HFFc6 (cell line): ENCODE measurements at regions not wholly inside any gene's neighbourhood (a gene's known extent, or its start where the extent isn't known, plus 50 kb on each side); places are given as distances from the start of the nearest gene placed in this dataset.
"Not testable (repeated sequence)": the region's sequence is repeated elsewhere in the genome, so short reads cannot be mapped to it uniquely, and the experiment has no call there.

Experiments used
- DNase-seq: peaks from one replicate; pipeline ENCODE4 v3.0.0-alpha.2; 2018
- H3K27ac Mint-ChIP-seq: 2 replicates; pipeline ENCODE4 v1.8.0; 2020; ENCODE audit warnings: mild to moderate bottlenecking, mixed read lengths
- H3K27me3 Mint-ChIP-seq: 2 replicates; pipeline ENCODE4 v1.8.0; 2021; ENCODE audit warnings: mild to moderate bottlenecking, moderate library complexity, mixed read lengths; ENCODE audit not compliant: insufficient read depth
- H3K36me3 Mint-ChIP-seq: 2 replicates; pipeline ENCODE4 v1.8.0; 2021; ENCODE audit warnings: low read depth, mixed read lengths
- H3K4me1 Mint-ChIP-seq: 2 replicates; pipeline ENCODE4 v1.8.0; 2020; ENCODE audit warnings: low read depth, mixed read lengths
- H3K4me3 Mint-ChIP-seq: 2 replicates; pipeline ENCODE4 v1.8.0; 2020; ENCODE audit warnings: mild to moderate bottlenecking, moderate library complexity, mixed read lengths
- H3K9me3 Mint-ChIP-seq: 2 replicates; pipeline ENCODE4 v1.8.0; 2020; ENCODE audit warnings: mild to moderate bottlenecking, mixed read lengths

DNA sequence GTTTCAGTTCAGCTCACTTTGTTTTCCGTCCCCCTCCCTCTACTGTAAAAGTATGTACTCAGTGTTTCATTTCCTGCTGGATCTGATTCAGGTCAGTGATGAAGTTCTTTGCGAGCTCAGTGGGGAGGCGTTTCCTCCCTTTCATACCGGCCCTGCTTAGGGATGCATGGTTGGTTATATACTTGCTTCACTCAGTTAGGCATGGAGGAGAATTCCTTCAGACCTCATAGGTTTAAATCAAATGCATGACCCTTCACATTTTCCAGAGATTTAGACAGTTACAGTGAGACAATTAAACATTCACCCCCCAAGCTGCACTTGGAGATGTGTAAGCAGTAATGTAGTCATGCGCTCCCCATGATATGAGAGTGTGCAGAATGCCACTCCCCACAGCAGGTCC lies 955.9 kb downstream of the SPATA31A6 start:
- Mint-ChIP-seq H3K4me3 (peak overlapping the region; percentile 83; the same call in 1 of the 2 replicates), H3K27ac (peak overlapping the region; percentile 97), H3K4me1 (peaks cover 30% of the 10 kb centered on the region)
- not testable (repeated sequence) for H3K9me3 Mint-ChIP-seq, H3K36me3 Mint-ChIP-seq, DNase-seq, H3K27me3 Mint-ChIP-seq

DNA sequence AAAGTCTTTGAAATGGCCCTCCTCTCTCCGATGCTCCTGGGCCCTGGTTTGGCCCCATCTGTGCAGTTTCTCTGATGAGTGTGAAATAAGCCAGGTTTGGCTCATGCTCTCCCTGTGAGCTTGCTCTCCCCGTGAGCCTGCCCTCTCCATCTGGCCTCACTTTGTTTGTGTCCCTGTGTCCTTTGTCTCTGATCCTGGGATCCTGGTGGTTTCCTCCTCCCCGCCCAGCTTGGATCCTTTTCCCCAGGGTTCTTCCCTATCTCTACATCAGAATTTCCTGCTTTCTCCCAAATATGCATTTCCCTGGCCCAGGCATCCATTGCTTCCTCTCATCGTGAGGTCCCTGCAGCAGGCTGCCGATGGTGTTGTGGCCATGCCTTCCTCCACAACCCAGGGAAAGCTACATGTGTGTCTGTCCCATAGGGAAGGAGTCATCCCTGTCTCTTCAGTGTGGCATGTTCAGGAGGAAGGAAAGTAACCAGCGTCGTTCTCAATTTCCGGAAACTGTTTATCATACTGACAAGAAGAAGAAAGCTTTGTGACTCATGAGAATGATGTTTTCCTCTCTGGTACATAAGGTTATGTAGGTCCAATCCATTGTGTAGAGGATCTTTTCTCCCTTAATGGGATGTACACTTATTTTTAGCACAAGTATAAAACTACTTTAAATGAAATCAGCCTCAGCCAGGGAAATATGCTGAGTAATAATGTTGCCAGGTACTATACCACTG lies 956.6 kb downstream of the SPATA31A6 start:
- DNase-seq = peak; percentile 45
- H3K4me1 Mint-ChIP-seq = peaks cover 30% of the 10 kb centered on the region
- H3K27me3 Mint-ChIP-seq, H3K9me3 Mint-ChIP-seq, H3K36me3 Mint-ChIP-seq: not testable (repeated sequence)
- peak overlapping the region; percentile 83 for H3K4me3 Mint-ChIP-seq
- peak overlapping the region; percentile 97 for H3K27ac Mint-ChIP-seq
